ENCODE measurements at regions not wholly inside any gene's neighbourhood (a gene's known extent, or its start where the extent isn't known, plus 50 kb on each side); places are given as distances from the start of the nearest gene placed in this dataset.

- TF ChIP-seq, protein P1, sequence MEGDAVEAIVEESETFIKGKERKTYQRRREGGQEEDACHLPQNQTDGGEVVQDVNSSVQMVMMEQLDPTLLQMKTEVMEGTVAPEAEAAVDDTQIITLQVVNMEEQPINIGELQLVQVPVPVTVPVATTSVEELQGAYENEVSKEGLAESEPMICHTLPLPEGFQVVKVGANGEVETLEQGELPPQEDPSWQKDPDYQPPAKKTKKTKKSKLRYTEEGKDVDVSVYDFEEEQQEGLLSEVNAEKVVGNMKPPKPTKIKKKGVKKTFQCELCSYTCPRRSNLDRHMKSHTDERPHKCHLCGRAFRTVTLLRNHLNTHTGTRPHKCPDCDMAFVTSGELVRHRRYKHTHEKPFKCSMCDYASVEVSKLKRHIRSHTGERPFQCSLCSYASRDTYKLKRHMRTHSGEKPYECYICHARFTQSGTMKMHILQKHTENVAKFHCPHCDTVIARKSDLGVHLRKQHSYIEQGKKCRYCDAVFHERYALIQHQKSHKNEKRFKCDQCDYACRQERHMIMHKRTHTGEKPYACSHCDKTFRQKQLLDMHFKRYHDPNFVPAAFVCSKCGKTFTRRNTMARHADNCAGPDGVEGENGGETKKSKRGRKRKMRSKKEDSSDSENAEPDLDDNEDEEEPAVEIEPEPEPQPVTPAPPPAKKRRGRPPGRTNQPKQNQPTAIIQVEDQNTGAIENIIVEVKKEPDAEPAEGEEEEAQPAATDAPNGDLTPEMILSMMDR (IDR thresholded peaks at IDR 0.05; ENCODE audit: low read depth, low read length, missing input control) = no peak
- TF ChIP-seq, protein P2, sequence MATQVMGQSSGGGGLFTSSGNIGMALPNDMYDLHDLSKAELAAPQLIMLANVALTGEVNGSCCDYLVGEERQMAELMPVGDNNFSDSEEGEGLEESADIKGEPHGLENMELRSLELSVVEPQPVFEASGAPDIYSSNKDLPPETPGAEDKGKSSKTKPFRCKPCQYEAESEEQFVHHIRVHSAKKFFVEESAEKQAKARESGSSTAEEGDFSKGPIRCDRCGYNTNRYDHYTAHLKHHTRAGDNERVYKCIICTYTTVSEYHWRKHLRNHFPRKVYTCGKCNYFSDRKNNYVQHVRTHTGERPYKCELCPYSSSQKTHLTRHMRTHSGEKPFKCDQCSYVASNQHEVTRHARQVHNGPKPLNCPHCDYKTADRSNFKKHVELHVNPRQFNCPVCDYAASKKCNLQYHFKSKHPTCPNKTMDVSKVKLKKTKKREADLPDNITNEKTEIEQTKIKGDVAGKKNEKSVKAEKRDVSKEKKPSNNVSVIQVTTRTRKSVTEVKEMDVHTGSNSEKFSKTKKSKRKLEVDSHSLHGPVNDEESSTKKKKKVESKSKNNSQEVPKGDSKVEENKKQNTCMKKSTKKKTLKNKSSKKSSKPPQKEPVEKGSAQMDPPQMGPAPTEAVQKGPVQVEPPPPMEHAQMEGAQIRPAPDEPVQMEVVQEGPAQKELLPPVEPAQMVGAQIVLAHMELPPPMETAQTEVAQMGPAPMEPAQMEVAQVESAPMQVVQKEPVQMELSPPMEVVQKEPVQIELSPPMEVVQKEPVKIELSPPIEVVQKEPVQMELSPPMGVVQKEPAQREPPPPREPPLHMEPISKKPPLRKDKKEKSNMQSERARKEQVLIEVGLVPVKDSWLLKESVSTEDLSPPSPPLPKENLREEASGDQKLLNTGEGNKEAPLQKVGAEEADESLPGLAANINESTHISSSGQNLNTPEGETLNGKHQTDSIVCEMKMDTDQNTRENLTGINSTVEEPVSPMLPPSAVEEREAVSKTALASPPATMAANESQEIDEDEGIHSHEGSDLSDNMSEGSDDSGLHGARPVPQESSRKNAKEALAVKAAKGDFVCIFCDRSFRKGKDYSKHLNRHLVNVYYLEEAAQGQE (IDR thresholded peaks at IDR 0.05) = no peak
- TF ChIP-seq SP1 (IDR thresholded peaks at IDR 0.05) (no peak), YY1 (IDR thresholded peaks at IDR 0.05) (no peak), TAF1 (conservative IDR thresholded peaks at IDR 0.05) (no peak), JUND (IDR thresholded peaks at IDR 0.05) (no peak), RAD21 (IDR thresholded peaks at IDR 0.05) (no peak), GABPA (IDR thresholded peaks at IDR 0.05 in 1 of 2, conservative IDR thresholded peaks at IDR 0.05 in 1 of 2) (no peak), ATF3 (IDR thresholded peaks at IDR 0.05) (no peak), EGR1 (IDR thresholded peaks at IDR 0.05; ENCODE audit: low read depth in 2 of 2) (no peak), HNF4G (IDR thresholded peaks at IDR 0.05) (no peak), RXRA (IDR thresholded peaks at IDR 0.05) (no peak), FOXA1 (IDR thresholded peaks at IDR 0.05) (no peak)
- TF ChIP-seq, protein P3, sequence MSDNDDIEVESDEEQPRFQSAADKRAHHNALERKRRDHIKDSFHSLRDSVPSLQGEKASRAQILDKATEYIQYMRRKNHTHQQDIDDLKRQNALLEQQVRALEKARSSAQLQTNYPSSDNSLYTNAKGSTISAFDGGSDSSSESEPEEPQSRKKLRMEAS (IDR thresholded peaks at IDR 0.05) = no peak
These were observed 627.1 kb upstream of the CCDC54 start for GRCh38 chr3:106750092-106750491.

Data from liver (tissue), 3 donors.